Hepatocyte (in vitro differentiated cells): ENCODE measurements at regions not wholly inside any gene's neighbourhood (a gene's known extent, or its start where the extent isn't known, plus 50 kb on each side); places are given as distances from the start of the nearest gene placed in this dataset.

Experiments used
- DNase-seq: peaks from one replicate; pipeline ENCODE4 v3.0.0-alpha.2; 2016; ENCODE audit warnings: low spot score
- H2AFZ ChIP-seq: fragments of 200-600 bp; sonication (generic); 2 replicates; pipeline ENCODE4 v1.6.0; 2016; ENCODE audit warnings: antibody characterized with exemption, mild to moderate bottlenecking
- H3K27ac ChIP-seq: fragments of 200-600 bp; sonication (generic); 2 replicates; pipeline ENCODE4 v1.5.1; 2016; ENCODE audit warnings: mild to moderate bottlenecking
- H3K27me3 ChIP-seq: fragments of 200-600 bp; sonication (generic); 2 replicates; pipeline ENCODE4 v1.6.1; 2016
- H3K36me3 ChIP-seq: fragments of 200-600 bp; sonication (generic); replicated peaks from 2 replicates; pipeline ENCODE4 v1.5.1; 2016; ENCODE audit warnings: low read depth; ENCODE audit not compliant: insufficient read depth
- H3K4me1 ChIP-seq: fragments of 200-600 bp; sonication (generic); 2 replicates; pipeline ENCODE4 v1.5.1; 2016; ENCODE audit warnings: mild to moderate bottlenecking, moderate library complexity; ENCODE audit not compliant: insufficient read depth
- H3K4me2 ChIP-seq: fragments of 200-600 bp; sonication (generic); 2 replicates; pipeline ENCODE4 v1.6.0; 2016
- H3K4me3 ChIP-seq: fragments of 200-600 bp; sonication (generic); 2 replicates; pipeline ENCODE4 v1.5.1; 2016; ENCODE audit warnings: mild to moderate bottlenecking
- H3K79me2 ChIP-seq: fragments of 200-600 bp; sonication (generic); 2 replicates; pipeline ENCODE4 v1.6.0; 2017; ENCODE audit warnings: mild to moderate bottlenecking
- H3K9me2 ChIP-seq: fragments of 200-600 bp; sonication (generic); replicated peaks from 2 replicates; pipeline ENCODE4 v1.6.0; 2017; ENCODE audit warnings: mild to moderate bottlenecking; ENCODE audit not compliant: insufficient read depth
- H3K9me3 ChIP-seq: fragments of 200-600 bp; sonication (generic); 2 replicates; pipeline ENCODE4 v1.5.1; 2016; ENCODE audit warnings: low read depth, mild to moderate bottlenecking
- H4K20me1 ChIP-seq: fragments of 200-600 bp; sonication (generic); 2 replicates; pipeline ENCODE4 v1.6.0; 2016; ENCODE audit warnings: mild to moderate bottlenecking; ENCODE audit not compliant: insufficient read depth, poor library complexity, severe bottlenecking
- CTCF ChIP-seq: fragments of 200-600 bp; sonication (generic); IDR thresholded peaks from 2 replicates; pipeline ENCODE4 v1.5.1; 2016; ENCODE audit warnings: antibody characterized with exemption, mild to moderate bottlenecking; ENCODE audit not compliant: poor library complexity
- EZH2 ChIP-seq: fragments of 200-600 bp; sonication (generic); IDR thresholded peaks from 2 replicates; pipeline ENCODE4 v1.6.1; 2016; ENCODE audit warnings: antibody characterized with exemption, mild to moderate bottlenecking, borderline replicate concordance
- EZH2phosphoT487 ChIP-seq: fragments of 200-600 bp; sonication (generic); IDR thresholded peaks from one replicate; pipeline ENCODE4 v1.6.1; 2018; ENCODE audit warnings: antibody characterized with exemption, mild to moderate bottlenecking, low read depth, moderate library complexity; ENCODE audit not compliant: unreplicated experiment, severe bottlenecking
- WGBS: methylation state at CpG from one replicate; pipeline ENCODE4 v1.1.6; 2016; ENCODE audit warnings: low lambda C conversion rate; ENCODE audit errors: missing lambda C conversion rate; 5-methylcytosine and 5-hydroxymethylcytosine counted together

GRCh38 chr10:33036670-33037069 is 78.6 kb upstream of the ITGB1 start:
- WGBS, result 94% methylated on average over 16 of the region's 16 CpGs
- H4K20me1 ChIP-seq, result no peaks in the 10 kb centered on the region
- TF ChIP-seq EZH2phosphoT487 (no peak), EZH2 (no peak), CTCF (no peak)
- no peak overlapping the region for H3K27ac ChIP-seq
- no peaks in the 10 kb centered on the region for H3K36me3 ChIP-seq
- H3K27me3 ChIP-seq, result no peaks in the 10 kb centered on the region
- H3K79me2 ChIP-seq, result no peaks in the 10 kb centered on the region
- H3K4me1 ChIP-seq, result no peaks in the 10 kb centered on the region
- H3K9me3 ChIP-seq, result no peaks in the 10 kb centered on the region
- no peak overlapping the region for H3K4me2 ChIP-seq
- no peak overlapping the region for H2AFZ ChIP-seq
- no peaks in the 10 kb centered on the region for H3K9me2 ChIP-seq
- no peak overlapping the region for H3K4me3 ChIP-seq
- DNase-seq, result no peak

- Histone ChIP-seq H2AFZ (no peak overlapping the region), H3K9me2 (no peaks in the 10 kb centered on the region), H3K27me3 (no peaks in the 10 kb centered on the region), H3K4me1 (no peaks in the 10 kb centered on the region), H3K36me3 (no peaks in the 10 kb centered on the region), H4K20me1 (no peaks in the 10 kb centered on the region), H3K4me2 (no peak overlapping the region), H3K4me3 (no peak overlapping the region), H3K79me2 (no peaks in the 10 kb centered on the region), H3K27ac (no peak overlapping the region), H3K9me3 (no peaks in the 10 kb centered on the region)
- TF ChIP-seq EZH2 (no peak), EZH2phosphoT487 (no peak), CTCF (no peak)
- no peak for DNase-seq
- 78% methylated on average over 3 of the region's 3 CpGs for WGBS
Observed at GRCh38 chr10:33035411-33035810, 77.4 kb upstream of the ITGB1 start.

- Histone ChIP-seq H3K4me2 (no peak overlapping the region), H2AFZ (no peak overlapping the region), H3K9me2 (no peaks in the 10 kb centered on the region), H3K4me1 (no peaks in the 10 kb centered on the region), H4K20me1 (no peaks in the 10 kb centered on the region), H3K27ac (no peak overlapping the region), H3K36me3 (no peaks in the 10 kb centered on the region), H3K79me2 (no peaks in the 10 kb centered on the region), H3K4me3 (no peak overlapping the region), H3K9me3 (no peaks in the 10 kb centered on the region), H3K27me3 (no peaks in the 10 kb centered on the region)
- no peak for DNase-seq
- TF ChIP-seq EZH2 (no peak), CTCF (no peak), EZH2phosphoT487 (no peak)
- WGBS, result 57% methylated on average over 1 of the region's 1 CpG
Observed at GRCh38 chr10:33034931-33035330, 76.9 kb upstream of the ITGB1 start.

DNA sequence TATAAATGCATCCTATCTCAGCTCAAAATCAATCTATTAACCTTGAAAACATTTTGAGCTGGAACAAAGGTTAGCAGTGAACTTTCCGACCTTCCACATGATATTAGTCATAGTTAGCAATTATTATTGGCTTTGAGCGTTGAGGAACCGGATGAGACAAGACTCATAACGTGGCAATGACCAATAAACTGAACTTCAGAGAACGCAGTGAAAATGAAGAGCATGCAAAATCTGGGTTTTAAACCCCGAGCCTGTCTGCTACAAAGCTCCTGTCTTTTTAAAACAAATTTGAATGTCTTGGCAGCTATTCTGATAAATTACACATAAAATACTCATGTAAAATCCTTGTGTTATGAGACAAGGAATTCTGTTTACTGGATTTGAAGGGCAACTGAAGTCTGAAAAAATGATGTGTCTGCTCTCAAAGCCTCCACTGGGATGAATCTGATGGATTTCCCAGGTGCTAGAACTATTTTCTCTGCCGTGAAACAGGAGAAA is 74.7 kb upstream of the ITGB1 start:
- no peaks in the 10 kb centered on the region for H3K27me3 ChIP-seq
- no peaks in the 10 kb centered on the region for H3K79me2 ChIP-seq
- H3K36me3 ChIP-seq, result no peaks in the 10 kb centered on the region
- no peaks in the 10 kb centered on the region for H3K9me3 ChIP-seq
- 46% methylated on average over 7 of the region's 7 CpGs for WGBS
- no peaks in the 10 kb centered on the region for H4K20me1 ChIP-seq
- H3K4me3 ChIP-seq, result no peak overlapping the region
- H3K9me2 ChIP-seq, result no peaks in the 10 kb centered on the region
- TF ChIP-seq CTCF, result no peak
- TF ChIP-seq EZH2phosphoT487, result no peak
- TF ChIP-seq EZH2, result no peak
- no peak overlapping the region for H3K27ac ChIP-seq
- H3K4me1 ChIP-seq, result no peaks in the 10 kb centered on the region
- H2AFZ ChIP-seq, result no peak overlapping the region
- no peak overlapping the region for H3K4me2 ChIP-seq
- DNase-seq, result no peak
